C4-2B (cell line): ENCODE measurements at regions not wholly inside any gene's neighbourhood (a gene's known extent, or its start where the extent isn't known, plus 50 kb on each side); places are given as distances from the start of the nearest gene placed in this dataset.

Source experiments
- ZFX ChIP-seq: fragments of 450-650 bp; IDR thresholded peaks from 2 replicates; pipeline ENCODE4 v1.6.1; 2017
- TF ChIP-seq, protein P1 (sequence below): fragments of 450-650 bp; conservative IDR thresholded peaks from 2 replicates; pipeline ENCODE4 v1.5.1; 2017; ENCODE audit warnings: mild to moderate bottlenecking

DNA sequence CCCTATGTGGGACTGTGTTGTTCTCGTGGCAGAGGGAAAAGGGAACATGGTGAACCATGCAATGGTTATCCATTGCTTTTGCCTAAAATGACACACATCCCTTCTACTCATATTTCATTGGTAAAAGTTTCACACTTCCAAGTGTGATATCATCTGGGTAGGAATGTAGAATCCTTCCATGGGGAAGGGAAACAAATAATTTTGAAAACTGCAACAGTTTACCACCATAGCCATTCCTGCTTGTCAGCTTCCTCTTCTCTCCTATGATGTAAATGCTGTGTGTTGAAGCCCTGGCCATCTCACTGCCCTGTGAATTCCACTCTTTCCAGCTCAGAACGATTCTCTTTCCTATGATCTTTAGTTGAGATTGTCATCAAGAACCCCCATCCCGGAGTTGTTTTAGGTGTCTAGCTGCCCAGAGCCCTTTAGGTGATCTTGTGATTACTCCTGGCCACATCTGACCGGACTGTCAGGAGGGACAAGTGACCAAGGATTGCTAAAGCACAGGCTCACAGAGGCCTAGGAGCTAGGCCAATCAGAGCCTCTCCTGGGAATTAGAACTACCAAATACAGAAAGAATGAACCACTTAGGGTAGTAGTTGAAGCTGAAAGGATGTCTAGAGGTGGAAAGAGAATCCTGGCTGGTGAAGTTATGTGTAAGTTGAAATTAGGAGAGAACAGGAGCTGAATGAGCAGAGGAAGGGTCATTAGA, 84.6 kb downstream of the VCPKMT start:
- TF ChIP-seq, protein P1, sequence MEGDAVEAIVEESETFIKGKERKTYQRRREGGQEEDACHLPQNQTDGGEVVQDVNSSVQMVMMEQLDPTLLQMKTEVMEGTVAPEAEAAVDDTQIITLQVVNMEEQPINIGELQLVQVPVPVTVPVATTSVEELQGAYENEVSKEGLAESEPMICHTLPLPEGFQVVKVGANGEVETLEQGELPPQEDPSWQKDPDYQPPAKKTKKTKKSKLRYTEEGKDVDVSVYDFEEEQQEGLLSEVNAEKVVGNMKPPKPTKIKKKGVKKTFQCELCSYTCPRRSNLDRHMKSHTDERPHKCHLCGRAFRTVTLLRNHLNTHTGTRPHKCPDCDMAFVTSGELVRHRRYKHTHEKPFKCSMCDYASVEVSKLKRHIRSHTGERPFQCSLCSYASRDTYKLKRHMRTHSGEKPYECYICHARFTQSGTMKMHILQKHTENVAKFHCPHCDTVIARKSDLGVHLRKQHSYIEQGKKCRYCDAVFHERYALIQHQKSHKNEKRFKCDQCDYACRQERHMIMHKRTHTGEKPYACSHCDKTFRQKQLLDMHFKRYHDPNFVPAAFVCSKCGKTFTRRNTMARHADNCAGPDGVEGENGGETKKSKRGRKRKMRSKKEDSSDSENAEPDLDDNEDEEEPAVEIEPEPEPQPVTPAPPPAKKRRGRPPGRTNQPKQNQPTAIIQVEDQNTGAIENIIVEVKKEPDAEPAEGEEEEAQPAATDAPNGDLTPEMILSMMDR = no peak
- no peak for TF ChIP-seq ZFX
